ENCODE measurements at regions not wholly inside any gene's neighbourhood (a gene's known extent, or its start where the extent isn't known, plus 50 kb on each side); places are given as distances from the start of the nearest gene placed in this dataset.

DNA sequence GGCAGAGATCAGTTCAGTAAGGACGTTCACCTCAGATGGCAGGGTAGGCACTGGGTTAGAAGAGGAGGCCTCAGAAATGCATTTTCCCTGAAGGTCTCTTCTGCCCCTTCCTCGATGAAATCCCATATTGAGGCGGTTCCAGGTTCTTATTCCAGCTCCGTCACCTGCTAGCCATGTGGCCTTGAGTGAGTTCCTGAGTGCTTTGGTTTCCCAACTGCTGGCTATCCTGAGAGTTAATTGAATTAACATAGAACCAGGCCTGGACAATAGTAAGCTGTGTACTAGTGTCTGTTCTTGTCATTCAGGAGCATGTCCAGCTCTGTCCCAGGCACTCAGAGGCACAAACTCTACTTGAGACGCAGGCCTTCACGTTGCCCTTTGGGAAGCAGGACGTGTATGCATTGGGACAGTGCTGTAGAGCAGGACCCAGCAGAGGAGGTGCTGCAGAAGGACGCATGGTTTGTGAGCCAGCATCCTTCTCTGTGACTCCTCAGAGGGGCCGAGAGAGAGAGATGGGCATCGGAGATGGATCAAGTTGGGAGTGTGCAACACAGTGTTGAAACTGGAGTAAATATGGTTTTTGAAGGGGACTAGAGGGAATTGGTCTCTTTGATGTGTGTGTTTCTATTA is 114.2 kb downstream of the ASB7 start:
- intact Hi-C loops (cut with DNase I): no loop called here
- H3K27ac ChIP-seq: no peak overlapping the region

GRCh38 chr15:100717596-100717995 is 115.2 kb downstream of the ASB7 start:
- intact Hi-C loops (cut with DNase I): no loop called here
- DNase-seq (ENCODE audit: extremely low spot score in 2 of 2): peak; percentile 49 to 79
- TF ChIP-seq POLR2A (IDR thresholded peaks at IDR 0.05) (no peak), POLR2AphosphoS5 (IDR thresholded peaks at IDR 0.05; ENCODE audit: insufficient read depth in 1 of 2, low read depth in 1 of 2) (no peak), CTCF (IDR thresholded peaks at IDR 0.05) (no peak)

More for the DNA sequence above, 114.2 kb downstream of the ASB7 start:
- Histone ChIP-seq H3K9me3 (no peaks in the 10 kb centered on the region), H3K4me1 (peaks cover 33% of the 10 kb centered on the region), H3K27me3 (no peaks in the 10 kb centered on the region), H3K36me3 (no peaks in the 10 kb centered on the region), H3K4me3 (no peak overlapping the region)
- peak; percentile 52 to 82 for DNase-seq (ENCODE audit: extremely low spot score in 2 of 2)
- no peak for TF ChIP-seq POLR2A (IDR thresholded peaks at IDR 0.05)
- TF ChIP-seq CTCF (IDR thresholded peaks at IDR 0.05): no peak
- TF ChIP-seq POLR2AphosphoS5 (IDR thresholded peaks at IDR 0.05; ENCODE audit: insufficient read depth in 1 of 2, low read depth in 1 of 2): no peak

DNA sequence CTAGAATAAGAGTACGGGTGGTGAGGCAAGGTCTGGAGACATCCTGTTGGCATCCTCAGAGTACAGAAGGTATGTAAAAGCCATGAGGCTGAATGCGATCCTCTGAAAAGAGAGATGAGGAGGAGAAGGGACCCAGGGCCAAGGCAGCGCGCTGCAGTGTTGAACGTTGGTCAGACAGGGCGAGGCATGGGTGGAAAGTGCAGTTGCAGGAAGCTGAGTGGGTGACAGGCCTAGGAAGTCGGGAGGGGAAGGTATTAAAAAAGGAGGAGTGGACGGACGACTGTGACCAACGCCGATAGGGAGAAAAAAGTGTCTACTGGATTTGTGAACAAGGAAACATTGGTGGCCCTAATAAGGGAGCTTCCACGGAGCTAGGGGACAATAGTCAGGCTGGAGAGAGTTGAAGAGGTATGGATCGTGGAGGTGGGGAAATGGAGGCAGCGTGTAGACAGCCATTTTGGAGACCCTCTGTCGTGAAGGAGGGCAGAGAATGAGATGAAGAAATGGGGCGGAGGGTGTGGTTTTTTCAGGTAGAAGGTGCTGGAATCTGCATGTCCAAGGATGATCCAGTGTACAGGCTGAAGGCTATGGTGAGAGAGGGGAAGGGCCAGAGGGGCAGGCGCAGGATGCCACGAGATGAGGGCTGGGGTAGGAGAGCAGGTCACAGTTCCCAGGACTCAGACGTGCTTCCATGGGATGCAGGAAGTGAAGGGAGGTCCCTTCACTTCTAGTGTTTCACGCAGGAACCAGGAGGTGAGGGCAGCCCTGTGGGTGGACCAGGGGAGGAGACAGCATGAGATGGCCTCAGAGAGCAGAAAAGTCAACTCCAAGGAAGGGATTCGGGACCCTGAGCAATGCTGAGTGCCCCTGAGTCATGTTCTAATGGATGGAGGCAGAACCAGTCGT is 115.9 kb downstream of the ASB7 start:
- H3K27ac ChIP-seq: no peak overlapping the region
- no peak overlapping the region for H3K4me3 ChIP-seq
- peak; percentile 84 to 93 for DNase-seq (ENCODE audit: extremely low spot score in 2 of 2)
- peaks cover 29% of the 10 kb centered on the region for H3K4me1 ChIP-seq
- intact Hi-C loops (cut with DNase I): no loop called here
- no peaks in the 10 kb centered on the region for H3K9me3 ChIP-seq
- no peaks in the 10 kb centered on the region for H3K27me3 ChIP-seq
- H3K36me3 ChIP-seq: no peaks in the 10 kb centered on the region
- TF ChIP-seq POLR2A (IDR thresholded peaks at IDR 0.05): no peak
- TF ChIP-seq POLR2AphosphoS5 (IDR thresholded peaks at IDR 0.05; ENCODE audit: insufficient read depth in 1 of 2, low read depth in 1 of 2): no peak
- TF ChIP-seq CTCF (IDR thresholded peaks at IDR 0.05): no peak

More at GRCh38 chr15:100717596-100717995, 115.2 kb downstream of the ASB7 start:
- no peaks in the 10 kb centered on the region for H3K27me3 ChIP-seq
- no peaks in the 10 kb centered on the region for H3K36me3 ChIP-seq
- H3K27ac ChIP-seq: no peak overlapping the region
- peaks cover 31% of the 10 kb centered on the region for H3K4me1 ChIP-seq
- no peak overlapping the region for H3K4me3 ChIP-seq
- H3K9me3 ChIP-seq: no peaks in the 10 kb centered on the region

DNA sequence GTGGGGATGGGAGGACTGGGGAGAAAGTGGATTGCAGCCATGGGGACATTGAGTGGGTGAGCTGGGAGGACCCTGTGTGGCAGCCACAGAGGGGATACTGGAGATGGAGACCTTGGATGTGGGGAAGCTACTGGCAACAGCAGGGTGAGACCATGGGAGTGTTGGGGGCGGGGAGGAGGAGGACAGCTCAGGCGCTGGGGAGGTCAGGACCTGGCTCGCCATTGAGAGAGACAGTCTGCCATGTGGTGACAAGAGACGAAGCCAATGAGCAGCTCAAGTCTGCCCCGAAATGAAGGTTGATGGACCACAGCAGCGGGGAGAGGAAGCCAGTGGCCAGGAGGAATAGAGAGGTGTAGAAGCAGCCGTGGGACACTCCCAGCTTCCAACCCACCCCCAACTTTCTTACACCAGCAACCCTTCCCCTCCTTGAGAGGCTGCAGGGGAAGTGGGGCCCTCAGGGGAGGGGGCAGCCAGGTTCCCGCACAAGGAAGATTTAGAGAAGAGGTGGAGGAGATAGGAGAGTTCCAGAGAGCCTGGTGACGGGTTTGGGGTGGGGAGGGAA is 118.1 kb downstream of the ASB7 start:
- H3K9me3 ChIP-seq: no peaks in the 10 kb centered on the region

More for the DNA sequence above, 118.1 kb downstream of the ASB7 start:
- H3K4me1 ChIP-seq: peaks cover 38% of the 10 kb centered on the region
- intact Hi-C loops (cut with DNase I): no loop called here
- H3K36me3 ChIP-seq: no peaks in the 10 kb centered on the region
- no peak overlapping the region for H3K4me3 ChIP-seq
- H3K27ac ChIP-seq: peak overlapping the region; percentile 85
- DNase-seq (ENCODE audit: extremely low spot score in 2 of 2): peak; percentile 77 to 90
- no peak for TF ChIP-seq POLR2AphosphoS5 (IDR thresholded peaks at IDR 0.05; ENCODE audit: insufficient read depth in 1 of 2, low read depth in 1 of 2)
- no peak for TF ChIP-seq CTCF (IDR thresholded peaks at IDR 0.05)
- no peak for TF ChIP-seq POLR2A (IDR thresholded peaks at IDR 0.05)
- H3K27me3 ChIP-seq: no peaks in the 10 kb centered on the region

Data from vagina (tissue), 2 donors.